Suppressor macrophage treated with lipopolysaccharide for 1 hour (primary cell): ENCODE measurements at regions not wholly inside any gene's neighbourhood (a gene's known extent, or its start where the extent isn't known, plus 50 kb on each side); places are given as distances from the start of the nearest gene placed in this dataset.
"Not testable (repeated sequence)": the region's sequence is repeated elsewhere in the genome, so short reads cannot be mapped to it uniquely, and the experiment has no call there.

Source experiments
- DNase-seq, 3 donors: peaks; one replicate each; pipeline ENCODE4 v3.0.0-alpha.2; 2020 to 2022

- no peak for DNase-seq
Measured at GRCh38 chr5:82748688-82749460, 328.3 kb downstream of the TMEM167A start.

DNA sequence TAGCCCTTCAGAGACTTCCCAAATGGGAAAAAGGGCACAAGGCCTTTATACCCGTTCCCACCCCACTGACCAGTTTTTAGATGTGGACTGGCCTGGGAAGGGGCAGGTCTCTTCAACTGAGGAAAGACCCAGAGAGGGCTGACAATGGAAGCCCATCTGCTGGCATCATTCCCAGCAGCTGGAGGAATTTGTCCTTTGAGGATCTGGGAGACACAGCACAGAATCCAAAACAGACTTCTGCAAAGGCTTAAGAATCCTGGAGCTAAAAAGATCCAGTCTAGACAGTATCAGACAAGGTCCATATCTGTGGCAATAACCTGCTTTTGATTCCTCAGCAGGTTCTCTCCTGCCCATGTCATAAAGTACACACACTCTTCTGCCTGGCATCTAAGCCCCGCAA is 329.2 kb downstream of the TMEM167A start:
- no peak for DNase-seq

- DNase-seq: no peak
Measured at GRCh38 chr5:82745016-82745415, 332.2 kb downstream of the TMEM167A start.

GRCh38 chr5:82738681-82739269 is 338.4 kb downstream of the TMEM167A start:
- no peak for DNase-seq

GRCh38 chr5:82735160-82735789 is 341.9 kb downstream of the TMEM167A start:
- peak in 1 of 3 donors; percentile 19 for DNase-seq

DNA sequence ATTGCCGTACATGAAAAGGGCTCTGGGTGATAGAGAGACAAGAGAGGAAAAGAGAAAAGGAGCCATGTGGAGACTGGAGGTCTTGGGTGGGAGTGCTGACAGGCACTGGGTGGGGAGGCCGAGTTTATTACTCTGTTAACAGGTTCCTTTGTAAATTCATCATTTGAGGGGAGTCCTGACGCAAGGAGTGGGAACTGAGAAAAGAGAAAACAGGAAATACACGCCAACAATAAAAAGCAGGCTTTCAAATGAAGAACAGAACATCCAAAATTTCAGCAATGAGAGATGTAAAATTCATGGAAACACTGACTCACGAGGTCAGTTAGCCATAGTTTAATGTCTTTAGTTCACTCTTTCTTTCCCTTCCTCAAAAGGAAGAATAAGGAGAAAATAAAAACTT is 342.8 kb downstream of the TMEM167A start:
- peak in 2 of 3 donors; percentile 1 to 27 for DNase-seq

GRCh38 chr5:82730913-82731312 is 346.3 kb downstream of the TMEM167A start:
- DNase-seq: no peak

GRCh38 chr5:82728926-82729702 is 348.1 kb downstream of the TMEM167A start:
- DNase-seq: no peak

DNA sequence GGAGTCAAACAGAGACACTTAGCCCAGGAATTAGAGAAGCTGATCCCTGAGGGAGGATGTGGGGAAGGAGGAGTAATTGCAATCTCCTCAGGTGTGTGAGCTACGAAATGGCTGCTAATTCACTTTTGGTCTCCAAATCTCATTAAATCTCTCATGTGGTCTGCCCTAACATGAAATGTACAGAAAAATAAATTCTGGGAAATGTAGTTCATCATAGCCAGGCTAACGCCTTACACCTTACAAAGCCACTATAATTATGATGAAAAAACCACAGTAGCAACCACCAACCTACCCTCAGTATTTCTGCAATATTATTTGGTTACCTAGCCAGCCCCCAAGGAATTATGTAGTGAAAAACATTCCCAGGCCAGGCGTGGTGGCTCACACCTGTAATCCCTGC is 354.0 kb downstream of the TMEM167A start:
- no peak for DNase-seq

DNA sequence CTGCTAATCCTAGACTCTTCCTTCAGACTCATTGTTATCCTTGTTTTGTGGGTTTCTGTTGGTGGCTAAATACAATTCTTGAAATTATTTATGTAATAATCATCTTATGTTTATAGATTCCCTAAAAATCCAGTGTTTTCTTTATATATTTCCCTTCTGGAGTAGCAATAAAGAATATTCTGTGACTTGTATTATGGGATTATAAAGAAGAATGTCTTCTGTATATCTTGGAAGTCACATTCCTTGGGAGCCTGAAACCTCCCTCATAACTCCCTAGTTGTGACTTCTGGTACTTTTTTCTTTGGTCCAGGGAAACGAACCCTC is 356.1 kb downstream of the TMEM167A start:
- no peak for DNase-seq

- DNase-seq: peak in 2 of 3 donors; percentile 7 to 25
Measured at GRCh38 chr5:82720213-82721086, 356.7 kb downstream of the TMEM167A start.

DNA sequence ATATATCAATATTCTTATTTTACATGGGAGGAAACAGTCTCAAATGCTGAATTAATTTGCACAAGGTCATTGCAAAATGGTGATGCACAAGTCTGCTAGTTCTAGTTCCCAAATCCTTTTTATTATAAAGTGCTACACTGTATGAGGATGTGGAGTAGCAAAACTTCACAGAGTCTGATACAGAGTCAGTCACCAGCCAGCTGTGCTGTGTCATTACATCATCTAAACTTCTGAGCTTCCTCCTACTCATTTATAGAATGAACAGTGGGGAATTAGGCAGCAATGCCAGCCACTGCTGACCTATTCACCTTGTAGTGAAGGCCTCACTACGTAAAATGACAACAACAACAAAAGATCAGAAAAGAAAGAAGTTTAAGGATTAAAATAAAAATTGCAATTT is 357.8 kb downstream of the TMEM167A start:
- DNase-seq: peak; percentile 65 to 74 (median 70)

DNA sequence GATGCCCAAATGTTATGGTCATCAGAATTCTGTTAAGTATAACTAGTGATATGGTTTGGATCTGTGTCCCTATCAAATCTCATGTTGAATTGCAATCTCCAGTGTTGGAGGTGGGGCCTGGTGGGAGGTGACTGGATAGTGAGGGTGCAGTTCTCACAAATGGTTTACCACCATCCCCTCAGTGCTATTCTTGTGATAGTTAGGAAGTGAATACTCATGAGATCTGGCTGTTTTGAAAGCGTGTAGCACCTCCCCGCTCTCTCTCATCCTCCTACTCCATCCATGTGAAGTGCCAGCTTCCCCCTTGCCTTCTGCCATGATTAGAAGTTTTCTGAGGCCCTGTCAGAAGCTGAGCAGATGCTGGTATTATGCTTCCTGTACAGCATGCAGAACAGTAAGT is 359.5 kb downstream of the TMEM167A start:
- DNase-seq: no peak

DNA sequence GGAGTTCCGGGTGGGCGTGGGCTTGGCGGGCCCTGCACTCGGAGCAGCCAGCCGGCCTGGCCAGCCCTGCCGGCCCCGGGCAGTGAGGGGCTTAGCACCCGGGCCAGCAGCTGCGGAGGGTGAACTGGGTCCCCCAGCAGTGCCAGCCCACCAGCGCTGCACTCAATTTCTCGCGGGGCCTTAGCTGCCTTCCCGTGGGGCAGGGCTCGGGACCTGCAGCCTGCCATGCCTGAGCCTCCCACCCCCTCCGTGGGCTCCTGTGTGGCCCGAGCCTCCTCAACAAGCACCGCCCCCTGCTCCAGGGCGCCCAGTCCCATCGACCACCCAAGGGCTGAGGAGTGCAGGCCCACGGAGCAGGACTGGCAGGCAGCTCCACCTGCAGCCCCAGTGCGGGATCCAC is 362.5 kb downstream of the TMEM167A start:
- not testable (repeated sequence) for DNase-seq

- DNase-seq: no peak
Measured at GRCh38 chr5:82713811-82714210, 363.4 kb downstream of the TMEM167A start.

- DNase-seq: no peak
Measured at GRCh38 chr5:82707741-82708140, 369.5 kb downstream of the TMEM167A start.

- no peak for DNase-seq
Measured at GRCh38 chr5:82704381-82704780, 372.8 kb downstream of the TMEM167A start.

- DNase-seq: no peak
Measured at GRCh38 chr5:82702046-82702445, 375.1 kb downstream of the TMEM167A start.

GRCh38 chr5:82699737-82700136 is 377.5 kb downstream of the TMEM167A start:
- no peak for DNase-seq

- DNase-seq: no peak
Measured at GRCh38 chr5:82698026-82698425, 379.2 kb downstream of the TMEM167A start.

DNA sequence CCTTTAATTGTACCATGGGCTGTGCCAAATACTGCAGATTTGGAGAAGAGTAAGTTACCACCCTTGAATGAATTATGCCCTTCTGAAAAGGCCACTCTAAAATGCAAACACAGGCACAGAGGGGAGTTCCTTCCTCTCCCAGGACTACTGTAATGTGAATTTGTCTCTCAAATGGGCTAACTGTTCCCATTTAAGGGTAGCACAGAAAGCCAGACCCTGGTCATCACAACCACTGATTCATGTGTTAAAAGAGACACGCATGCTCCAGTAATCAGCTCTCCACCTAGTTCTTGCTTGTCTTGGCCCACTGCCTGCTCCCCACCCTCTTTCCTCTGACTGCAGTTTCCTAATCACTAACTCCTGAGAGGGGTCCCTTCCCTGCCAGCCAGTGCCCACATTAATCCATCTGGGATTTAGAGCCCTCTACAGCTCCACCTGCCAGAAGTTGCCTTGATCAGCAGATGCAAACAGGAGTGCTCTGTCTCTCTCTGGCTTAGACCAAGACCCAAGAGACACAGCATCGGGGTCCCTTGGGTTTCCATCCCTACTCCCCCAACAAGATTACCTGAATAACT is 382.4 kb downstream of the TMEM167A start:
- no peak for DNase-seq

DNA sequence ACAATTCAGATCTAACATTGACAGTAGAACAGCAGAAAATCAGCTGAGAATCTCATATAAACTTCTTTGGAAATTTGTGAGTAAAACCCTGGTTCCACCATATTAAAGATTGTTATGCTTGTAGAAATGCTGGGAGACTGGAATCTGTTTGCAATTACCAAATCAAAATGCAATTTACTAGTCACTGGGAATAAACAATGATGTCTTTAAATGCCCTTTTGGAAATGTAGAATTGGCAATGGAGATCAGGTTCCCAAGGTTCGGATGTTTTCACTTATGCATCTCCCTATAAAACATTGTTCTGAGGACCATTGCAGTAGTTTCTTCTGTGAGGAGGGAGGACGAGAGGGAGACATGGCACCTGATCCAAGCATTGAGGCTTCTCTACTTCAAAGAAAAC is 384.4 kb downstream of the TMEM167A start:
- no peak for DNase-seq
